ENCODE measurements at regions not wholly inside any gene's neighbourhood (a gene's known extent, or its start where the extent isn't known, plus 50 kb on each side); places are given as distances from the start of the nearest gene placed in this dataset.

GRCh38 chr2:120953066-120953756 is 217.5 kb downstream of the GLI2 start:
- DNase-seq (ENCODE audit: low read depth in 2 of 2), result no peak

DNA sequence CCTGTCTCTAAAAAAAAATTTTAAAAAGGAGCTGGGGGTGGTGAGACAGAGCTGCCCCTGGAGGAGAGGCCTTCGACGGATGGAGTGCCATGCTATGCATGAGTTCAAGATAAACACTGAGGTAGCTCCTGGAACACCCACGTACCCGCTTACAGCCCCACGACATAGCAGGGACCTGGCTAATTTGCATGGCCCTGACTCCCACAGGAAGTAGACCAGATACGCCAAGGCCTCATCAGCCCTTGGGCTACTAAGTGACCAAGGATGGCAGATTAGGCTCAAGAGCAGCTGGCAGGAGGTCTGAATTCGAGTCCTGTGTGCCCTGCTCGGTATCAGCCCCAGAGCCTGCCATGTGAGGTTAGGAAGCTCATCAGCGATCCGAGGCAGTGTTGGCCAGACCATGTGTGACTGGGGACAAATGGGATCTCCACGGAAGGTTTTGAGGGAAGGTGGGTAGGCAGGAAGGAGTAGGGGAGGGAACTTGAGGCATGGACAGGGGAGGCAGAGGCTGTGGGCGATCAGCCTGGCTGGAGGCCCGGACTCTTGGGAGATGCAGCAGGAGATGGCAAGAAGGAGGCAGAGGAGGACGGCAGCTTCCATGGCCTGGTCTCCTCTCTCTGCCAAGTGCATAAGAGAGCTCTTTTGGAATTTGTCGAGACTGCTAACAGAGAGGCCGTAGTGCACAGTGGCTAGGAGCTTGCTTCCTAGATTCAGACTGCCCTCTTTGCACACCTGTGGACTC is 218.3 kb downstream of the GLI2 start:
- no peak for DNase-seq (ENCODE audit: low read depth in 2 of 2)

DNA sequence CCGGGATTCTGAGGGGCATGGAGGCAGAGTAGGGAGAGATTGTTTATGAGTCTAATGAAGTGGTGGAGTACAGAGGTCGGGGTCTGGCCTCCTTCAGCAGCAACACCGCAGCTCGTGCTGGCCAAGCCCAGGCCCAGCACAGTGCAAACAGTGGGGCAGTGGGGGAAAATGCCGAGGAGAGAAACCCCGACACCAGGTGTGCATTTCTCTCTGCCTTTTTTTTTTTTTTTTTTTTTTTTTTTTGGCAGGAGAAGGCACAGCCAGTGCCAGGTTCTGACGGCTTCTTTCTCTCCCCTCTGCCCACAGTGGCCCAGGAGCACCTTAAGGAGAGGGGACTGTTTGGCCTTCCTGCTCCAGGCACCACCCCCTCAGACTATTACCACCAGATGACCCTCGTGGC is 219.3 kb downstream of the GLI2 start:
- no peak for DNase-seq (ENCODE audit: low read depth in 2 of 2)

- no peak for DNase-seq (ENCODE audit: low read depth in 2 of 2)
These were observed 219.8 kb downstream of the GLI2 start for GRCh38 chr2:120955427-120955826.

DNA sequence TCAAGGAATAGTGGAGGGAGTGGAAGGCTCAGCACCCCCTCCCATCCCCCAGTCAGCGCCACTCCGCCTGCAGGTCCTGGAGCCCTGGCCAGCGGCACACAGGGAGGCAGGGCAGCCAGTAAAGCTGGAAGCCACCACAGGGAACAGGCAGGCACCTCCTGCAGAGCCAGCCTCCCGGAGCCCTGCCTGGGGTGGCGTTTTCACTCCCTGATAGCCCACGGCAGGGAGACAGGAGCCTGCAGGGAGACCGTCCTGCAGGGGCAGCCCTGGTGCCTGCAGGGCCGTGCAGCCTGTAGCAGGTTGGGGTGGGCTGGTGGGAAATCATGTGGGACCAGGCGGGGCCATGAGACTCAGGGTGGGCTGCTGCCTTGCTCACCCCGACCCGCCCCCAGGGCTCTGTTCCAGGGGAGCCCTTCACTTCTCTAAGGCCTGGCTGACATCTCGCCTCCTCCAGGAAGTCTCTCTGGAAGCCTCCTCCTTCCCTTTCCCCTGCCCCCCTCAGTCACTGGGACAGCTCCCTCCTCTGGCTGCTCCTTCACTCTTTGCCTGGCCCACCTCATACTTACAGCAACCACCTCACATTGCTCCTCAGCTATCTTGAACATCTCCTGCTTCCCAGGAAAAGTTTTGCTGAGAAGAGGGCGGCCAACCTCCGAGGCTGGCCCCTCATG is 221.0 kb downstream of the GLI2 start:
- no peak for DNase-seq (ENCODE audit: low read depth in 2 of 2)

- no peak for DNase-seq (ENCODE audit: low read depth in 2 of 2)
These were observed 222.2 kb downstream of the GLI2 start for GRCh38 chr2:120957905-120958304.

DNA sequence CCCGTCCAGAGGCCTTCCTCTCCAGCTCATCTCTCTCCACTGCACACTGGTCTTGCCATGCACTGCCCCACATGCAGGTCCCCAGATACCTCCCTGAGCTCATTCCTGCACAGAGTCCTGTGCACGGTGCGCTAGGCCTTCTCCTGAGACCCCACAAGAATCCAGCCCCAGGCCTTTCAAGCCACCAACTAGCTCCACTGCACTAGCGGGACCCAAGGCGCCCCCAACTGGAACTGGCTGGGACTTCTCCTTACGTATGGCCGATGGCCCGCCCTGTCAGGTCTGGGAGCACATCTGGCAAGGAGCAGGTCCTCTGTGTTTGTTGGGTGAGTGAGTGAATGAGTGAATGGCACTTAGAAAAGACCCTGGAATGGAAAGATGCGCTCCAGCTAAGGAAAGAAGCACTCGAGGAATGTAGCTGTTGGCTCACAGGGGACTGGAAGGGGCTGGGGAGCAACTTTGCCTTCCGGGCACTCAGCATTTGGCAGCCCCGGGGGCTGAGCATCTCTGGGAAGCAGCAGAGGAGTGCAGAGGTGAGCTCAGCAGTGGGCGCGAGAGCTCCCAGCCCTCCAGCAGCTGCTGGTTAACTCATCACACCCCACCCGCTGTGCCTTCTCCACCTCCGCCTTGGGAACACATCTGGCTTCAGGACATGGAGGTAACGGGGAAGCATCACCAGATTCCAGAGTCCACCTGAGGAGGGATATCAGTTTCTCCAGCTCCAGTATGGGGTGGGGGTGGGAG is 223.1 kb downstream of the GLI2 start:
- no peak for DNase-seq (ENCODE audit: low read depth in 2 of 2)

DNA sequence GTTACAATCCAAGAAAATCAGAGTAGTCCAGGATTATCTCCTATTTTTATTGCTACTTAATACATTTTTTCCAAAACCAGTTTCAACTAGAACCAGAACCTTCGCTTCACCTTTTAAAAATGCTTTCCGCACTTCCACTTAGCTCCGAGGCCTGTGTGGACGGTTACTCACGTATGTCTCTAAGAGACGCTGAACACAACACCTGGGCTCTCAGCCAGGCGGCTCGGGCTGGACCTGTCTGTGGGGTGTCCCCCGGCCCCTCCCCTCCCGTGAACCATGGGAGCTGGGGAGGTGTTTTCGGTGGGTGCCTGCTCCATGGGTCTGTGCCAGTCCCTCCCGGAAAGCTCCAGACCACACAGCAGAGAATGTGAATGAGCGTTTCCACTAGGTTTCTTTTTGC is 223.8 kb downstream of the GLI2 start:
- no peak for DNase-seq (ENCODE audit: low read depth in 2 of 2)

- DNase-seq (ENCODE audit: low read depth in 2 of 2), result no peak
These were observed 225.2 kb downstream of the GLI2 start for GRCh38 chr2:120960770-120961366.

GRCh38 chr2:120961396-120961795 is 225.7 kb downstream of the GLI2 start:
- DNase-seq (ENCODE audit: low read depth in 2 of 2), result no peak

DNA sequence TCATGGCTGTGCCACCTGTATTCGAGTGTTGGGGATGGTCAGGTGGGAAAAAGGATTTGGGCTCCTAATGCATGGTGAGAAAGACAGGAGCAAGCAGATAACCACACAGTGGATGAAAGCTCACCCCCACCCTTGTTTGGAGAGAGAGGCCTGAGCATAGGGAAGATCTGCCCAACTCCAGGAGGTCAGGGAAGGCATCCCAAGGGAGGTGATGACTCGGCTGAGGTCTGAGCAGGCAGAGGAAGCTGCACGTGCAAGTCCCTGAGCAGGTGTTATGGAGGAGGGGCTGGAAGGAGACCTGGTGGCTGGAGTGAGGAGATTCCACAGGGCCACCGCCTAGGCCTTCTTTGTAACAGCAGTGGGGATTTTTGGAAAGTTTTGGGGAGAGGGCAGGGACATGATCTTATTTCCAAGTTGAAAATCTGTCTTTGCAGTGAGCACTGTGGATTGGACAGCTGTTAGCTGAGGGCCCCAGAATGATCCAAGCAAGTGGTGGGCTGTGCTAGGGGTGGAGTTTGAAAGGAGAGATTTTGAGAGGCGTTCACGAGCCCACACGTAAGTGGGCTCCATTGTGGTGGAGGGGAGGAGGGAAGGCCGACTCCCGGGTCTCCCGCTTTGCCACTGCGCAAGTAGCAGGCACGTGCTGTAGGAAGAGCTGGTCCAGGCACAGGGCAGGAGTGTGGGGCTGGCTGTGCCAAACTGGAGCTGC is 228.5 kb downstream of the GLI2 start:
- DNase-seq (ENCODE audit: low read depth in 2 of 2), result no peak

- DNase-seq (ENCODE audit: low read depth in 2 of 2), result no peak
These were observed 229.2 kb downstream of the GLI2 start for GRCh38 chr2:120964819-120965218.

- no peak for DNase-seq (ENCODE audit: low read depth in 2 of 2)
These were observed 231.0 kb downstream of the GLI2 start for GRCh38 chr2:120966510-120967254.

DNA sequence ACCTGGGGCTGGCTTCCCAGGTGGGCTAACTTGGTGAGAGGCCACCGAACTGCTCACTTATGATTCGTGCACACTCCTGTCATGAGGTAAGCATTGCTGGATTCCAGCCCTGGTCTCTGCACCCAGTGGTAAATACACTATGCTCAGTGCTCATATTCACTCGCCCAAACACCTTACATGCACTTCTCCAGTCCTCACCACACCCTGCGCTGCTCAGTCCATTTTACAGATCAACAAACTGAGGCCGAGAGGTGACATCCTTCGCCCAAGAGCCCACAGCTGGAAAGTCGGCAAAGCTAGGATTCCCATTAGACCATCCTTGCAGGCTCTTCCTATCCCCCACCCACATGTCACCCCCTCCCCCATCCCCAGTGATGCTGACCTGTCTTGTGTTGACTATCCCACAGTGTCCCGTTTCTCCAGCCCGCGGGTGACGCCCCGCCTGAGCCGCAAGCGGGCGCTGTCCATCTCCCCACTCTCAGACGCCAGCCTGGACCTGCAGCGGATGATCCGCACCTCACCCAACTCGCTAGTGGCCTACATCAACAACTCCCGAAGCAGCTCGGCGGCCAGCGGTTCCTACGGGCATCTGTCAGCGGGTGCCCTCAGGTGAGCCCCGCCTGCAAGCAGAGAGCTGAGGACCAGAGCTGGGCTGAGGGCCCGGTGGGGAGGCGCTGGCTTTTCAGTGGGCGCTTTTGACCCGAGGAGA is 232.8 kb downstream of the GLI2 start:
- no peak for DNase-seq (ENCODE audit: low read depth in 2 of 2)

GRCh38 chr2:120969613-120970355 is 234.1 kb downstream of the GLI2 start:
- no peak for DNase-seq (ENCODE audit: low read depth in 2 of 2)

- no peak for DNase-seq (ENCODE audit: low read depth in 2 of 2)
These were observed 236.2 kb downstream of the GLI2 start for GRCh38 chr2:120971866-120972265.

GRCh38 chr2:120972286-120972685 is 236.6 kb downstream of the GLI2 start:
- DNase-seq (ENCODE audit: low read depth in 2 of 2), result no peak

- DNase-seq (ENCODE audit: low read depth in 2 of 2), result no peak
These were observed 237.5 kb downstream of the GLI2 start for GRCh38 chr2:120973196-120973595.

DNA sequence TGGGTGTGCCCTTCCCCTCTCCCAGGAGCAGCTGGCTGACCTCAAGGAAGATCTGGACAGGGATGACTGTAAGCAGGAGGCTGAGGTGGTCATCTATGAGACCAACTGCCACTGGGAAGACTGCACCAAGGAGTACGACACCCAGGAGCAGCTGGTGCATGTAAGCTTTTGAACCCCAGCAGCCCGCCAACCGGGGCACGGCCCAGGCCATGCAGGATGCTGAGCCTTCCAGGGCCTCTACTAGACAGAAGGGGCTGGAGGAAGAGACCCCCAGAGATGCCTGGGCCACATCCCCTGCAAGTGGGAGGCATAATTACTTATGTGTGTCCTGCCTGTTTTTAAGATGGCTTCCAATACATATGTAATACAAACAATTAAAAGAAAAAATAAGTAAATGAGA is 239.3 kb downstream of the GLI2 start:
- no peak for DNase-seq (ENCODE audit: low read depth in 2 of 2)
